ENCODE measurements at regions not wholly inside any gene's neighbourhood (a gene's known extent, or its start where the extent isn't known, plus 50 kb on each side); places are given as distances from the start of the nearest gene placed in this dataset.

GRCh38 chr1:38238294-38238693 is 191.7 kb upstream of the POU3F1 start:
- TF ChIP-seq NFYB (CRISPR knock-in tag; conservative IDR thresholded peaks at IDR 0.05; ENCODE audit: low read depth) (no peak), CTCF (IDR thresholded peaks at IDR 0.05) (no peak), TCF7 (CRISPR knock-in tag; IDR thresholded peaks at IDR 0.05; ENCODE audit: low read depth) (no peak), ZNF512 (CRISPR knock-in tag; IDR thresholded peaks at IDR 0.05; ENCODE audit: borderline replicate concordance) (no peak), USF2 (CRISPR knock-in tag; IDR thresholded peaks at IDR 0.05) (no peak), ESRRA (CRISPR knock-in tag; IDR thresholded peaks at IDR 0.05; ENCODE audit: borderline replicate concordance) (no peak), HMGXB4 (CRISPR knock-in tag; IDR thresholded peaks at IDR 0.05) (no peak), SP1 (CRISPR knock-in tag; conservative IDR thresholded peaks at IDR 0.05) (no peak), USF1 (CRISPR knock-in tag; IDR thresholded peaks at IDR 0.05) (no peak), ZNF121 (CRISPR knock-in tag; IDR thresholded peaks at IDR 0.05) (no peak), CREB1 (CRISPR knock-in tag; IDR thresholded peaks at IDR 0.05) (no peak), CREM (CRISPR knock-in tag; IDR thresholded peaks at IDR 0.05) (no peak)

Data from WTC11 (cell line).